Stimulated activated CD8-positive, alpha-beta memory T cell treated with anti-CD3 and anti-CD28 coated beads, Interleukin-15, amount 100 ng/mL, for 48 hours (primary cell): ENCODE measurements at regions not wholly inside any gene's neighbourhood (a gene's known extent, or its start where the extent isn't known, plus 50 kb on each side); places are given as distances from the start of the nearest gene placed in this dataset.

ENCODE experiments used
- DNase-seq, 2 donors: peaks; one replicate each; pipeline ENCODE4 v3.0.0-alpha.2; 2020; ENCODE audit warnings: low read depth in 2 of 2

- no peak for DNase-seq
These were observed 129.2 kb downstream of the RPS24 start for GRCh38 chr10:78162853-78163252.

- no peak for DNase-seq
These were observed 131.0 kb downstream of the RPS24 start for GRCh38 chr10:78164702-78165101.

GRCh38 chr10:78165172-78165571 lies 131.5 kb downstream of the RPS24 start:
- no peak for DNase-seq

- DNase-seq = no peak
These were observed 132.0 kb downstream of the RPS24 start for GRCh38 chr10:78165617-78166016.

- no peak for DNase-seq
These were observed 132.6 kb downstream of the RPS24 start for GRCh38 chr10:78166261-78166660.

- no peak for DNase-seq
These were observed 135.6 kb downstream of the RPS24 start for GRCh38 chr10:78169214-78169613.

- DNase-seq = no peak
These were observed 136.4 kb downstream of the RPS24 start for GRCh38 chr10:78170026-78170475.

DNA sequence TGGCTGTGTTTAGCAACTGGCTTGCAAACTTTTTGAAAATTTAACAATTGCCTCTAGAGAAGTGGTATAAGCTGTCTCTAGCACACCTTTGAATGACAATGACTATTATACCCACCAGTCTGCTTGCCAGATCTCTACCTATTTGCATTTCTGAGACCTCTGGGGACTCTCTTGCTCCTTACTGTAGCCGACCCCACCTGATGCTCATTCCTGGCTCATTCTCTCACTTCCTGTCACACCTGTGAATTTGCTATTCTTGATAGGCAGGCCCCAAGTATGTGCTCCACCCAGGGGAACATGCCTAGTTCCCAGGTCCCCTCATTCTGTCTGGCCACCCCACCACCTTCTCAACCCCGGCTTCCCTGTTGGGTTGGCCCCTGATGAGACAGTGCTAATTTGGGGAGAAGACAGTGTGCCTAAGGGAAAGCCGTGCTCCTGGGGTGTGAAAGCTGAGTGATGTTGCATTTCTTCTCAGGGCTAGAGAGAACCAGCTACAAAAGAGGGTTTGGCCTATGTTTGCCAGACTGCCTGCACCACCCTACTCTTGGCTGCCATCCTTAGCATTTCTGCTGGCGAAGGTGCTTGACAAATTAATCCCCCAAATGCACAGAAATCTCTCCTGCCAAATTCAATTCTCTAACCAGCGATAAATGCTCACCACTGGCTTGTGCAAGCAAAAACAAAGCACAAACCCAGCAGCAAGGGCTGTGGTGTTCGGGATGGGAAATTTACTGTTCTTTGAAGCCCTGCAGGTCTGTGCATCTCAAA lies 138.2 kb downstream of the RPS24 start:
- DNase-seq = no peak

GRCh38 chr10:78173360-78174015 lies 139.8 kb downstream of the RPS24 start:
- DNase-seq = no peak

- DNase-seq = no peak
These were observed 141.9 kb downstream of the RPS24 start for GRCh38 chr10:78175444-78176015.

GRCh38 chr10:78176320-78177317 lies 143.0 kb downstream of the RPS24 start:
- DNase-seq = no peak

DNA sequence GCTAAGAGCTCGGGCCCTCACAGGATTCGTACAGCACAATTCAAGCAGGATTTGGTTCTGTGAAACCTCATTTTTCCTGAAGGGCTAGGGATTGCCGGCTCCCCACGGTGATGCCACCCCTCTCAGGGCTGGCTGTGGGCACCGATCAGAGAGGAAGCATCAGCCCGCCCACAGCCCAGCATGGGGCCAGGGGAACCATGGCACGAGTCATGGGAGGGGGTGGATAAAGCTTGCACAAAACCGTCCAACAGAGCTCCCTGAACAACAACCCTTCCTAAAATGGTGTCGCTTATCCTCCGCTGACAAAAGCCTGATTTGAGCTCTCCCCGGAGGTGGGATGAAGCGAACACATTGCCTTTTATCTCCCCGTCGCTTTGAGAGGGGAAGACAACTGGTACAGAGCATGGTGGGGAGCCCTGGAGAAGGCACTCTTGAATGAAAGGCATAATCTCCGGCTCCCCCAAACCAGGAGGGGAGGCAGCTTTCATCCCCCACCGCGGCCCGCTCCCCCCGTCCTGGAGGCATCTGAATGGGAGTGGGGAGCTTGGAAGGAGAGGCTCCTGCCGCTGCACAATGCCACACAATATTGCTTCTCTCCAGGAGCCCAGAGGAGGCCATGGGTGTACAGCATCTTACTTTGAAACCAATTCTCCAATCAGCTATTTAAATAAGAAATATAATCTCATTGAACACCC lies 144.0 kb downstream of the RPS24 start:
- no peak for DNase-seq

- DNase-seq = no peak
These were observed 144.7 kb downstream of the RPS24 start for GRCh38 chr10:78178397-78178796.

- no peak for DNase-seq
These were observed 145.3 kb downstream of the RPS24 start for GRCh38 chr10:78178940-78179339.

GRCh38 chr10:78179886-78180705 lies 146.4 kb downstream of the RPS24 start:
- no peak for DNase-seq

- DNase-seq = no peak
These were observed 147.9 kb downstream of the RPS24 start for GRCh38 chr10:78181381-78182055.

- no peak for DNase-seq
These were observed 149.2 kb downstream of the RPS24 start for GRCh38 chr10:78182841-78183240.

DNA sequence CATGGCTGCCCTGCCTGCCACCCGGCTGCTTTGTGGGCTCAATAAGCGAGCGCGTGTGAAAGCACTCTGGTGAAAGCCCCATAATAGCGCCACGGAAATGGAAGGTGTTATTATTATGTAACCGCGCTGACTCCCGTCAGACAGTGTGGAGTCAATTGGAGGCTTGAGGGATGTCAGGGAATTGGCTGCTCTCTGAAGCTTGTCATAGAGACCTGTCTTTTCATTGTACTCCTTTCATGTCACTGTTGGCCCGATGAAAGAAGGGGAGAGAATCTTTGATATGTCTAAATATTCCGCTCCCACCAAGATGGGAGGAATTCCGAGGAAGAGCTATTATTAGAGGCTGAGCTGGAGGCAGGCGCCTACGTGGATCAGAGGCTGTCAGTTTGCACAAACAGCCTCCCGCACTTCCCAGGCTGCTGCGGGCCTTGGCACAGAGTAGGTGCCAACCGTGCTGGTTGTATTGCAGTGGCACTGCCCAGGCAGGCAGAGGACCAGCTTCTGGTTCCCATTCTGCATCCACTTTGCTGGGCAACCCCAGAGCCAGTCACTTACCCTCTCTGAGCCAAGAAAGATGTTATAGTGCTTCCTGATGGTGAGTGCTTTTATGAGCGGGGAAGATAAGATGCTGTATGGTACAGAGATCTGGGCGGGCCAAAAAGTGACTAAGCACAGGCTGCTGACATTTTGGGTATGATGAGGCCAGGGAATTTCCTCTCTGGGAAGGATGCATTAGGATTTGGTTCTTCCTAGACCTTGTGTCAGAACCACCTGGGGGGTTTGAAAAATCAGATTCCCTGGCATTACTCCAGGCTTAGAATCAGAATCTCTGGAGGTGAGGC lies 151.4 kb downstream of the RPS24 start:
- no peak for DNase-seq

DNA sequence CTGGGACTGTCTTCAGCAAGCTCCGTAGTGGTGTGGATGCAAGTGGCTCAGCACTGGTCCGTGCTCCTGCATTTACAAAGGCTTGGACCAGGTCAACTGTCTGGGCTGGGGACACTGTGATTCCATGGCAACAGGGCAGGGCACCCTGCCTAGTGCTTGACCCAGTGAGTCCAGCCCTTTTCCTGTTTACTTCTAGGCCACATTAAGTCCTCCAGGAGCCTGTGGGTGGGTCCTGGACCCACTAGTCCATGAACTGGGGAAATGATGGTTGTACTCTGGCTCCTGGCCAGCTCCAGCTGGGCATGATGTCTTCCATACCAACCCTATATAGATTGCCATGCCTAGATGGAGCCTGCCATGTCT lies 152.0 kb downstream of the RPS24 start:
- no peak for DNase-seq
